ENCODE measurements at regions not wholly inside any gene's neighbourhood (a gene's known extent, or its start where the extent isn't known, plus 50 kb on each side); places are given as distances from the start of the nearest gene placed in this dataset.

DNA sequence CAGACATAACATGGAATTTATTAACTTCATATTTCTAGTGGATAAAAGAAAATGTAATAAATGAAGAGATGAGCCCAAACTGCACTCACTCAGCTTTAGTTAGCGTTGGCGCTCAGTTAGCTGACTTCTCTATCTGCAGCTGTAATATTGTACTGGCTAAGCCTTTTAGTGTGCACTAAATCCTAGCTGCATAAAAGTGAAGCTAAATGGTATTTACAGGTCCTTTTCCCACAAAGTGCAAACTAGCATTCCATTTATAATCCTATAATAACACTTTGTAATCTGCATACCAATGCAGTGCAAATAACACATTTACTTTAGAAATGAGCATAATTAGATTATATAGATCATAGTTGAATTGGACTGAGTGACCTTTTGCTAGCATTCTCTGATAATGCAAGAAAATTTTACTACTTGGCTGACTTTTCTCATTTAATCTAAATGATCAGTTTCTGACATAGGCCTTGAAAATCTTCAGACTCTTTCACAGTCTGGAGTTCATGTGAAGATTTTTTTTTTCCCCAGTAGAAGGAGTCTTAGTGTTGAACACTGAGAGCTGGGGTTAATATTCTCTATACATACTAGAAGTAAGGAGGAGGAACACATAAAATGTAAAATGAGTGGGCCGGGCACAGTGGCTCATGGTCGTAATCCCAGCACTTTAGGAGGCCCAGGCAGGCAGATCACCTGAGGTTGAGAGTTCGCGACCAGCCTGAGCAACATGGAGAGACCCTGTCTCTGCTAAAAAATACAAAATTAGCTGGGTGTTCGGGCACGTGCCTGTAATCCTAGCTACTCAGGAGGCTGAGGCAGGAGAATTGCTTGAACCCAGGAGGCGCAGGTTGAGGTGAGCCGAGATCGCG, 1426.4 kb downstream of the PCDH9 start:
- TF ChIP-seq, protein P1, sequence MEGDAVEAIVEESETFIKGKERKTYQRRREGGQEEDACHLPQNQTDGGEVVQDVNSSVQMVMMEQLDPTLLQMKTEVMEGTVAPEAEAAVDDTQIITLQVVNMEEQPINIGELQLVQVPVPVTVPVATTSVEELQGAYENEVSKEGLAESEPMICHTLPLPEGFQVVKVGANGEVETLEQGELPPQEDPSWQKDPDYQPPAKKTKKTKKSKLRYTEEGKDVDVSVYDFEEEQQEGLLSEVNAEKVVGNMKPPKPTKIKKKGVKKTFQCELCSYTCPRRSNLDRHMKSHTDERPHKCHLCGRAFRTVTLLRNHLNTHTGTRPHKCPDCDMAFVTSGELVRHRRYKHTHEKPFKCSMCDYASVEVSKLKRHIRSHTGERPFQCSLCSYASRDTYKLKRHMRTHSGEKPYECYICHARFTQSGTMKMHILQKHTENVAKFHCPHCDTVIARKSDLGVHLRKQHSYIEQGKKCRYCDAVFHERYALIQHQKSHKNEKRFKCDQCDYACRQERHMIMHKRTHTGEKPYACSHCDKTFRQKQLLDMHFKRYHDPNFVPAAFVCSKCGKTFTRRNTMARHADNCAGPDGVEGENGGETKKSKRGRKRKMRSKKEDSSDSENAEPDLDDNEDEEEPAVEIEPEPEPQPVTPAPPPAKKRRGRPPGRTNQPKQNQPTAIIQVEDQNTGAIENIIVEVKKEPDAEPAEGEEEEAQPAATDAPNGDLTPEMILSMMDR (IDR thresholded peaks at IDR 0.05; ENCODE audit: insufficient read depth, low read depth, low read length), result no peak
- no peak for TF ChIP-seq EZH2 (IDR thresholded peaks at IDR 0.05; ENCODE audit: insufficient read depth, low read length)

Data from astrocyte (in vitro differentiated cells and primary cell).